GM20431 (cell line): ENCODE measurements at regions not wholly inside any gene's neighbourhood (a gene's known extent, or its start where the extent isn't known, plus 50 kb on each side); places are given as distances from the start of the nearest gene placed in this dataset.
"Not testable (repeated sequence)": the region's sequence is repeated elsewhere in the genome, so short reads cannot be mapped to it uniquely, and the experiment has no call there.

Experiments
- in situ Hi-C: fragments of 300-500 bp; cut with MseI, MboI; formaldehyde crosslinking; loops from one replicate; pipeline ENCODE4 v1.15.0; 2020; ENCODE audit warnings: low sequenced_read_pairs; ENCODE audit not compliant: unreplicated experiment

DNA sequence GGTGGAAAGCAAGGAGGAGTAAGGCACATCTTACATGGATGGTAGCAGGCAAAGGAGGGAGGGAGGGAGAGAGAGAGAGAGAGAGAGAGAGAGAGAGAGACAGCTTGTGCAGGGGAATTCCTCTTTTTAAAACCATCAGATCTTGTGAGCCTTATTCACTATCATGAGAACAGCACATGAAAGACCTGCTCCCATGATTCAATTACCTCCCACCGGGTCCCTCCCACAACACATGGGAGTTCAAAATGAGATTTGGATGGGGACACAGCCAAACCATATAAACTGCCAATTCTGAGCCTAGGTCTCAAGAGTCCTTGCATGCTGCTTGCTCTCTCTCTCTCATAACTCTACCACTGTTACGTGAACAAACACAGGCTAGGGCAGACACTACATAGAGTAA lies 120.8 kb upstream of the SLC6A11 start:
- in situ Hi-C loops, result not testable (repeated sequence)

DNA sequence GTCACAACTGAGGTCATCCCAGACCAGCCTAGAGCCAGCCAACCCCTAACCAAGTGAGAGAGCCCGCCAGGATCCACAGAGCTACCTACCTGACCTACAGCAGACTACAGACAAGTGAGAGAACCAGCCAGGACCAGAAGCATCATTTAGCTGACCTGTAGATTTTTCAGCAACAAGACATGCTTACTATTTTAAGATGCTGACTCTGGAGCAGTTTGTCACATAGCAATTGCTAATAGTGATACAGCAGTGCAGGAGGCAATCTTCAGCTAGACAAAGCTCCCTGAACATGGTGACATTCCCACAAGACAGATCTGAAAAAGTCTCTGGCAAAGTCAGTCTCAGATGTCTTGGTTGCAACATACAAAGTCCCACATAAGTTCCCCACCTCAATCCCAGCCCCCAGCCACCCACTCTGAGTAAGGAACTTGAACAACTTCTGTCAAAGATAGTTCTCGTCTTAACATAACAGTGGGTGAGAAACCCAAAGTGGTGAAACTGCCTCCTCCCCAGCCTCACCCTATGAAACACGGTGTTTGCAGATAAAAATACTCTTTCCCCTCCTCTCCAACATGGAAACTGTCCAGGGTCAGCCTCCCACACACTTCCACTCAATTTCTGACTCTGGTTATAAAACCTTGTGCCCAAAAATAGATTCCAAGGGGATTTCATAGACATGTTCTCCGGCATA lies 120.3 kb upstream of the SLC6A11 start:
- in situ Hi-C loops, result no loop called here

DNA sequence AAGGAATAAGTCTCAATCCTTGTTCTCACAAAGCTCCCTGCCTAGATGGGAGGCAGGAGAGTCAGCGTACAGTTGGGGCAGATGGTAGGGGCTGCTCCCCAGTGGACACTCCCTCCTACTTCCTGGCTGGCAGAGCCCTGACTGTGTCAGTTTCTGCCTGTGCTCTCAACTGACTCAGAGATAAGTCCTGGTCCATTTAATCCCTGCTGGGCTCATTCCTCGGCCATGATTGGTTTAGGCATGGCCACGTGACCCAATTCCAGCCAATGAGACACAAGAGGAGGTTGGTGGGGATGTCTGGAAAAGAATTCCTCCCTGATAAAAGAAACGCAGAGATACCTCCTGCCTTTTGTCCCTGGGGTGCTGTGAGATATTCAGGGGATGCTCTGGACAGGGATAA lies 118.1 kb upstream of the SLC6A11 start:
- in situ Hi-C loops, result no loop called here

DNA sequence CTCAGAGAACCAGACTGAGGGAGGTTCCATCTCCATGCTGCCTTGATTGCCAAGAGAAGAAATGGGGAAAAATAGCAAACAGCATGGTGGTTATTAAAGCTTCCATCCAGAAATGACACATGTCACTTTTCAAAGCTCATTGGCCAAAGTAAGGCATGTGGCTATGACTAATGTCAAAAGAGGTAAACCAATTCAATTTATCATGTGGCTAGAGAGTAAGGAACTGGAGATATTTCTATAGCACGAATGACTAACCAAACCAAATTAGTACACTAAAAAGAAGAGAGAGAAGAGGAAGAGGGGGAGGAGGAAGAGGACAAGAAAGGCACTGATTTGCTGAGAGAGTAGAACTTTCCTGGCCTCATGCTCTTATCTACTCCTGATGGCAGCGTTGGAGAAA lies 115.2 kb upstream of the SLC6A11 start:
- in situ Hi-C loops, result no loop called here

DNA sequence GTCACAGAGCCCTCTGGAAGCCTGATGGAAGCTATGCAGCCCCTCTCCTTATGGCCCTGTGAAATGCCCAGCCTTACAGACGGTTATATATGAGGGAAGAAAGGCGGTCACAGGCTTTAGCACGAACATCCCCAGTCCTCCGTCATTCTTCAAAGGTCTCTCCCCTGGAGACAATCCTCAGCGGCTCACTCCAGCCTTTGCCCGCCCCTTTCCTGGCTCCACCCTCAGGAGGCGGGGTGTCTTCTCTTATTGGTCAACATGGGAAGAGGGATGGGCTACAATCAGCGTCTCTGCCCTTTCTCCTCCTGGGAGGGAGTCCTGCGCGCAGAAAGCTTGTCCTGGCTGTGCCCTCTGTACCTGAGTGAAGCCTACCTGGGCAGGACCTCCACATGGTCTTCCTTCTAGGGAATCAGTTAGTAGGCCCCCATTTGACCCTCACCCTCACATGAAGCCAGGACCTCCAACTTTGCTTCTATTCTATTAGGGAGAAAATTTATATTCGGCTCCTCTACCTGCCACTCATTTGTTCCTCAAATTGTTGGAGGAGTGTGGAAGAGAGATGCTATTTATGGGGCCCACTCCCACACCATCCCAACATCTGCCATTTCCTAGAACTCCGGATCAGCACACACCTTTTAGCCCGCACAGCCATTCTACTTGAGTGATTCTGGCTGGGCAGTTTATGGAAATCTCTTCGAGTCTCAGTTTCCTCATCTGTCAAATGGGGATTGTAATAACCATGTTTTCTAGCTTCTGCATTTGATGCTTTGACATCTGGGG lies 112.9 kb upstream of the SLC6A11 start:
- in situ Hi-C loops, result no loop called here

DNA sequence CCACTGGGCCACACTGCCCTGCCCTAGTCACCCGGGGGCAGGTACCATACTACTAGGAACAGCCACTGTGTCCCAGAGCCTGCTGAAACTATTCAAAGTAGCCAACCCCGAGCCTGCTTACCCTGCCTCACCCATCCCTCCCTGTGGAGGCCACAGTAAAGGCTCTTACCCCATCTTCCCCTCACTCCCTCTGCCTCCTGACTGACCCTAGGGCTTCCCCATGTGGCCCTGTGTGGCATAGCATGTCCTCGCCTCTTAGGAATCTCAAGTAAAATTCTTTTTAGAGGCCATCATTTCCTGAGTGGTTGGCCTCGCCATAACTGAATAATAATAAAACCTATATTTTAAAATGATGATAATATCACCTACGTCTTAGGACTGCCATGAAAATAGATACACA lies 112.2 kb upstream of the SLC6A11 start:
- in situ Hi-C loops, result no loop called here

DNA sequence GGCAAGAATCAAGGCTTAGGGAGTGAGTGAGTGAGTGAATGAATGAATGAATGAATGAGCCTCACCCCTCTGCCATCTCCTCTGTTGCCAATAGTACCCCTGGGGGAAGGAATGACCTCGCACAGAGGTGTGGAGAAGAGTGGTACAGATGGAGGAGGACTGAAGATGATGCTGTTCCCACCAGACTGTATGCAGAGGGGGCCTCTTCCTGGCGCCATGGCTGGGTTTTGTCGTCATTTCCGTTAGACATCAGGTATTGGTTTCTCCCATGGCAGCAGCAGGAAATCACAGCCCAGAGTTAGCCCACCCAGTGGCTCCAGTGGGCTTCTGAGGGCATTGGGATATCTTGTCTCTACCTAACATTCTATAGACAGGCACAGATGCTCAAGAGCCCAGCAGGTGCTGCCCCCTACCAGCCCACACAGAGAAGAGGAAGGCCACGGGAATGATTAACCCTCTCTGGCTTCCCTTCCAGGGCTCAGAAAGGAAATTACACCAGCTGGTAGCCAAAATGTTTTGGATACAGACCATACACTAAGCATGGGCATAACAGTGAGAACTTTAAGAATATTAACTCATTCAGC lies 109.8 kb upstream of the SLC6A11 start:
- in situ Hi-C loops, result no loop called here

DNA sequence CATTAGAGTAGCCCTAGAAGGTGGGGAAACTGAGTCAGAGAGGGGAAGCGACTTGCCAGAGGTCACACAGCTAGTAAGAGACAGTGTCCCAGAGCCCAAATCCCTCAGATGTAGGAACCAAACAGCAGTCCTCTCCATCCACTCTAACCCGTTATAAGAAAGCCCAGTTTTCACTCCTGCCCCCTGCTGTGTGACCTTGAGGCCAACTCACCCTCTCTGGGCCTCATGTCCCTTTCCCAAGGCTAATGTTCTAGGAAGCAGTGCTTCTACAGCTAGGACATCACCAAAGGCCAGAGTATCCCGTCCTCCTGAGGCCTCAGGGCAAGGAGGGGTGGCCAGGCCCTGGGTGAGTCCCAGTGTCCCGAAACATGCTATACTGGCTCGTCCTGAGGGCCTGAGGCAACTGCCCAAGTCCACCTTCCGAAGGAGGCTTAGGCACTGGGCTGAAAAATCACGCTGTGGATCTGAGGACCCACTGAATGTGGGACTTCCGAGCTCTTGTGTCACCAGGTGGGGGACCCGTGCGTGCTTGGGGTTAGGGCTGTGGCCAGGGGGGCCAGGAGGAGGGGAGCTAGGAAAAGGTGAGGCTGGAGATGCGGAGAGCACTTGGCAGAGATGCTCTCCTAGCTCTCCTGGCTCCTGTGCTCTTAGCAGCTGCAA lies 109.2 kb upstream of the SLC6A11 start:
- in situ Hi-C loops, result no loop called here

DNA sequence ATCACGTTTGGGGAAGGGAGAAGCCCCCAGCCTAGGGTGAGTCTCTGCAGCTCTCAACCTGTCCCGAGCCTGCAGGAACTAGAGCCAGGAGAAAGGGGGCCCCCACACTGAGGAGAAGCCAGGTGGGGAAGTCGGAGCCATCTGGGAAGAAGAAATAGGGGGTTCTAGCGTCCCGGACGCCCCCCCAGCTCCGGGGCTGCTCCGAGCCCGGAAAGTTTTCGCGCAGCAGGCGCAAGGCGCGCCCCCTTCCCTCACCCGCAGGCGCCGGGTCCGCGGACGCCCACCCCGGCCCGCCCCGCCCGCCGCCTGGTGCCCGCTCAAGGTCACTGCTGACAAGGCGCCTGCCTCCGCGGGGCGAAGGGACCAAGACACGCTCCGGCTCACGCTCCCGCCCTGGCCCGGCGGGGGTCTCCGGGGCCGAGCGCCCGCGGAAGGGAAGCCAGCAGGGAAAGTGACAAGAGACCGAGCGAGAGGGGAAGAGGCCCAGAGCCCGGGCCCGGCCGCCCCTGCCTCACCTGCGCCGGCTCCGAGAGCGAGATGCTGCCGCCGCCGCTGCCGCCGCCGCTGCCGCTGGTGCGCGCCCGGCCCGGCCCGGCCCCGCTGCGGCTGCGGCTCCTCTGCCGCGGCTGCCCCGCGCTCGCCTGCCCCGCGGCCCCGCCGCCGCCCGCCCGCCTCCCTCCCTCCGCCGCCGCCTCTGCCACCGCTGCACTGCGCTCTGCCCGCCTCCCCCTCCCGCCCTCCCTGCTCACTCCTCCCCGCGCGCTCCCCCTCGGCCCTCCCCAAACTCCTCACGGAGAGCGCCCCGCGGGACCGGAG lies 108.4 kb upstream of the SLC6A11 start:
- in situ Hi-C loops, result no loop called here

DNA sequence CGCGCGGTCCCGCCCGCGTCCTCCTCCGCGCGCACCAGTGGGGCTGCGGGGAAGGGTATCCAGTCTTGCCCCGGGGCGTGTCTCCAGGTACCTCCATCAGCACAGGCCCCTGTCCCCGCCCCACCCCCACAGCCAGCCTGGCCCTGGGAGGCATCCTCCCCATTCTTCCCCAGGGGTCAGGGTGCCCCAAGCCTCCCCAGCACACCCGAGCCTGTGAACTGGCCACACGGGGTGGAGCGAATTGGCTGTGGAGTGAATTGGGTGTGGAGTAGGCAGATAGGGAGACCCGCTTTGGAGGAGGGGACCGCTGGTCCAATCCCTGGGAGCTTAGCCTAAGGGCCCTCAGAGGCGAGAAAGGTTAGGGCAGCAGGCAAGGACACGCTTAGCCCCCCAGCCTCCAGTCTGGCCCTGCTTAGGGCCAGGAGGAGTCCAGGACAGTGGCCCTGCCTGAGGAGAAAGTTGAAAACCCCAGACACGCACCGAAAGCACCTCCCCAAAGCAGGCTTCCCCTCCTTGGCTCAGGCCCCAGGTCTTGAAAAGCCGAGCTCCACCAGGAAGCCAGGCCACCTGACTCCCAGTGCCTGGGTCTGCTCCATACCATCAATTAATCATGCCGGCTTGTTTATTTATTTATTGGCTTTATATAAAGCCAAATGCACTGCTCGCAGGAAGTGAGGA lies 107.7 kb upstream of the SLC6A11 start:
- in situ Hi-C loops, result no loop called here

DNA sequence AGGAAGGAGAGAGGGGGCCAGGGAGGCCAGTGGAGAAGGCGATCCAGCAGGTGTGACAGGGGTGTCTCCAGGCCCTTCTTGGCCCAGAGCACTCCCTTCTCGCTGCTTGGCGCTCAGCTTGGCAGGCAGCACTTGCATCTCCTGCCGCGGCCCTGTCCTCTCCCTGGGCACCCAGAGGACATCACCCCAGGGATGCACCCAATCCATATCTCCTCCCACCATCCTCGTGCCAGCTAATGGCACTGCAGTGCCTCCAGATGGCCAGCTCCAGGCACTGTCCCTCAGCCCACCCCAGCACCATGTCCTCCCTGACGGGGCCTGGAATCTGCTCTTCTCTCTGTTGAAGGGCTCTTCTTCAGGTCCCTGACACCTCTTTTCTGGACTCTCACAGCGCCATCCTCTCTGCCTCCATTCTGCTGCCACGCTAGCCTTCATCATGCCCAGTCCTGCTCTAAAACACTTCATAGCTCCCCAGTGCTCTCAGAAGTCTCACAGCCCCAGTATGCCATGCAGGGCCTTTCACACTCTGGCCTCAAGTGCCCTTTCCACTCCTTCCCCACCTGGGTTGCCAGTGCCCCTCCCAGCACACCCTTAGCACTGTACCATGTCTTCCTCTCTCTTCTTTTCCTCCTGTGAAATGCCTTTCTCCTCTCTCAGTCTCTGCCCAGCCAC lies 106.8 kb upstream of the SLC6A11 start:
- in situ Hi-C loops, result no loop called here

DNA sequence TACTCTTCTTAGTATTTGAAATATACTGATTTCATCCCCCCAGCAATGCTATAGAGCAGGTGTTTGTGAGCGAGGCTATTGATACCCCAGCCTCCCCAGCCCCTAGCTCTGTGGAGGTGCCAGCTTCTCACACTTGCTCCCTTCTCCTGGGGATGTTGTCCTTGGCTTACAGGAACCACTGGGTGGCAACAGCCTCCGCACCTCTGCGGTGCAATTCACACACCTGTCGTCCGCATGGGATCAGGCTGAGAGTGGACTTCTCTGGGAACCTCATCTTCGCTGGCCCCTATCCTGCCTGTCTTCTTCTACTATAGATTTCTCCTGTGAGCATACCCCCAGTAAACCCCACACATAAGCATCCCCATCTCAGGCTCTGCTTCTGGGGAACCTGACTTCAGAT lies 103.9 kb upstream of the SLC6A11 start:
- in situ Hi-C loops, result no loop called here

DNA sequence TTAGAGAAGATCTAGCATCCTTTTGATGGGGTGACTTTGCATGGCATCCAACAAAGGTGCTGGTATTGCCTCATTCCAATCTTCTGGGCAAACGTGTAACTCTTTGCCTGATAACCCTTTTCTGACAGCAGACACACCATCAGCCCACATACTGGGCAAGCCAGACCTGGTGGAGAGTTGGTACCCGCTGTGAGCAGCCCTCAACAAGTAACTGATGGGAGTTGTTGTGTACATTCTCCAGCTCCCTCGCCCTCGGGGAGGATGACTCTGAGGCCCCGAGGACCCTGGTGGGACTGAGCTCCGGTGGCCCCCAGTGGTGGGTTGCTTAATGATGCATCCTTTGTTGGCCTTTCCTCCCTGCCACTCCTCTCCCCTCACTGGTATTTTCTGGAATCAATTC lies 102.4 kb upstream of the SLC6A11 start:
- in situ Hi-C loops, result no loop called here

DNA sequence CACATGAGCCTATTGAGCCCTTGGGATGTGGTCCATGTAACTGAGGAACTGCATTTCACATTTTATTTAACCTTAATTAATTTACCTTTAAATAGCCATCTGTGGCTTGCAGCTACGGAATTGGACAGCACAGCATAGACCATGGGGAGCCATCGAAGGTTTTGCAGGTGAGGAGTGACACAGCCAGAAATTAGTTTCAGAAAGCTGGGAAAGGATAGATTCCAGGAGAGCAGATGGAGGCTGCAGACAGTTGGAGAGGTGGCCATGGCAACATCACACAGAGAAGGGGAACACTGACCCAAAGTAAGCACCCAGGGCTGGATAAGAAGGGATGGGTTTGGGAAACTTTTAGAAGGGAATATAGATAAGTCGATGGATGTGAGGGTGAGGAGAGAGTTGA lies 100.1 kb upstream of the SLC6A11 start:
- in situ Hi-C loops, result no loop called here

DNA sequence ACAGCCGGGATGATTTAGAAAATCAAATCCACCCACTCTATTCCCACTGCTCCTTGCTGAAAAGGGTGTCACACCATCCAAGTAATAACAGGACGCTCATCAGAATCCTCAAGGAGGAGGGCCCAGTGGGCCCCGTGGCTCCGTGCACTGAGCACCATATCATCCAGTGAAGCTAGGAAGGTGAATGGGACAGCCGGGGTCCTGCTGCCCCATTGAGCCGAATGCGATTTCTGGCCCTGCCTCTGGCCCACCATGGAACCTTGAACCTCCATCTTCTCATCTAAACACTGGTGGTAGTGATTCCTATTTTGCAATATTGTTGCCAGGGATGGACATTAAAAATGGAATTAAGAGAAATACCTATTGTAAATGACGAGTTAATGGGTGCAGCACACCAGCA lies 99.1 kb upstream of the SLC6A11 start:
- in situ Hi-C loops, result no loop called here

DNA sequence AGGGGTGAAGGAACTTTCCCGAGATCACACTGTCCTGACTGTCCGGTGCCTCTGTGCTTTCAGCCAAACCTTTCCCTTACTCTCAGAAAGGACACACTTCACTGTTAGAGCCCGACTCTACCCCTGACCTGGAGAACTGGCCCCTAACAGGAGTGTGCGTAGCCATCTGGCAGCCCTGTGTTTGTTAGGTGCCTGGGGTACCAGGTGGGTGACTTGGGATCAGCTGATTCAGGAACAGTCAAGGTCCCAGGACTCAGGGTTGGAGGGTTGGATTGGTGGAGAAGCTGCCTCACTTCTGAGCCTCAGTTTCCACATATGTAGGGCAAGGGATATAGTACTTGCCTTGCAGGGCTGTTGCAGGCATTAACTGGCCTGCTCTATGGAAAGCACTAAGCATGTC lies 98.3 kb upstream of the SLC6A11 start:
- in situ Hi-C loops, result no loop called here

DNA sequence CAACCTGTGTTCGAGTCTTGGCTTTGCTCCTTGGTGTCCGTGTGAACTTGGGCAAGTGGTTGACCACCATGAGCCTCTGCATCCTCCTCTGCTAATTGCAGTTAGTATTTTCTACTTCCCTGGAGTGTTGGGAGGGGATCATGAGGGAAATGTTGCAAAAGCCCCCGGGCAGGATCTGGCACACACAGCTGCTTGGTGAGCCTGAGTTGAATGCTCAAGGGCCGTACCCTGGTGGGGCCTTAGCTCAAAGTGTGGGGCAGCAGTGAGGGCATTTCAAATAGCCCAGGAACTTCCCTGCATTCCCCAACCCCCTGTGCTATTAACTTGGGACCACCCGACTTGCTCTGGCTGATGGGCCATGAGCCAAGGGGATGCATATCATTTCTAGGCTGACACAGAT lies 94.9 kb upstream of the SLC6A11 start:
- in situ Hi-C loops, result no loop called here

DNA sequence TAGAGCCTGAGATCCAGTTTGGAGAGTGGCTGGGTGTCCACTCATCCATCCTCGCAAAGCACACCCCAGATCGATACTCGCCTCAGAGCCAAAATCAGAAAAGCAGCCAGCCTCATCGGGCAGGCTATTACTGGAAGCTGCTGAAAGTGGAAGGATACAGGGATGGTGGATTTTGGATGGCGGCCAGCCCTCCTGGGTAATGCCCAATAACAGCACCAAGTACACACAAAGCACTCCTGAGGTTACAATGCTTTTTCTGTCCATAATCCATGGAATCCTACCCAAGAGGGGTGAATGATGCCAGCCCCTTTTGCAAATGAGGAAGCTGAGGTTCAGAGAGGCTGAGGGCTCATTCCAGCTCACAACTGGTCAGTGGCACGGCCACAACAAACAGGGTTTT lies 93.1 kb upstream of the SLC6A11 start:
- in situ Hi-C loops, result no loop called here

DNA sequence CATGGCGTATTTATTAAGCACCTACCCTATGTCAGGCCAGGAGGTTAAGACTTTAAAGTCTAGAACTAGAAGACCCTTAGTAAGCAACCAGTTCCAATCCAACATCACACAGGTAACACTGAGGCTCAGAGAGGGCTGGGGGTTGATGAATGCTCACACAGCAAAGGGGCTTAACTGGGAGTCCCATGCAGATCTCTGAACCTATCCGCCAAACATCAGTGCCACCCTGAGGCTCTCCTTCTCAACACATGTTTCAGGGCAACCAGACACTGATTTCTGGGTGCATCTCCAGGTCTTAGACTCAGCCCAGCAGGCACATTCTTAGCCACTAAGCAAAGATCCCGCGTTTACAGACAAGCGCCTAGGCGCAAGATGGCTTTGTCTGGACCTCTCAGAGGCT lies 92.0 kb upstream of the SLC6A11 start:
- in situ Hi-C loops, result no loop called here
